ENCODE measurements at regions not wholly inside any gene's neighbourhood (a gene's known extent, or its start where the extent isn't known, plus 50 kb on each side); places are given as distances from the start of the nearest gene placed in this dataset.

- TF ChIP-seq CTCF (IDR thresholded peaks at IDR 0.05; ENCODE audit: low read length) (no peak), EZH2 (optimal IDR thresholded peaks at IDR 0.05; ENCODE audit: low read depth, low read length) (no peak)
Measured at GRCh38 chr13:33448889-33449288, 163.3 kb upstream of the STARD13 start.
